H1 (cell line): ENCODE measurements at regions not wholly inside any gene's neighbourhood (a gene's known extent, or its start where the extent isn't known, plus 50 kb on each side); places are given as distances from the start of the nearest gene placed in this dataset.

ENCODE experiments used
- CTCF ChIA-PET: fragments of 300-600 bp; sonication (Branson Sonifier 250); formaldehyde crosslinking; loops from one replicate; lab custom pipeline; 2021; ENCODE audit not compliant: partially characterized antibody; lab: Charles Lee
- POLR2A ChIA-PET: fragments of 300-600 bp; sonication (Branson Sonifier 250); formaldehyde crosslinking; loops from one replicate; lab custom pipeline; 2021; ENCODE audit warnings: inconsistent platforms; ENCODE audit not compliant: partially characterized antibody; lab: Charles Lee
- DNase-seq, 2 experiments: peaks; one replicate each; pipeline versions ENCODE4 v3.0.0 to v3.0.0-alpha.2; 2010 to 2022; ENCODE audit warnings: low spot score in 2 of 2, low read depth in 1 of 2, mixed read lengths in 1 of 2
- FAIRE-seq: peaks from 2 replicates; lab custom pipeline; 2011; peaks lifted over from hg19 to GRCh38; lab: Jason Lieb, UNC
- H2AFZ ChIP-seq: 2 replicates; pipeline ENCODE4 v1.8.1; 2012; ENCODE audit warnings: low read length, inconsistent platforms
- H2AK5ac ChIP-seq: 2 replicates; pipeline ENCODE4 v1.6.1; 2013; ENCODE audit warnings: low read depth, low read length
- H2BK120ac ChIP-seq: replicated peaks from 2 replicates; pipeline ENCODE3; 2013; ENCODE audit warnings: low read depth, low read length, inconsistent platforms
- H2BK12ac ChIP-seq: 2 replicates; pipeline ENCODE4 v1.6.1; 2013; ENCODE audit warnings: low read depth, low read length
- H2BK15ac ChIP-seq: 2 replicates; pipeline ENCODE4 v1.6.1; 2013; ENCODE audit warnings: low read length
- H2BK20ac ChIP-seq: 2 replicates; pipeline ENCODE4 v1.6.1; 2013; ENCODE audit warnings: low read length
- H2BK5ac ChIP-seq: 2 replicates; pipeline ENCODE4 v1.6.1; 2013; ENCODE audit warnings: low read depth, low read length
- H3K14ac ChIP-seq: 2 replicates; pipeline ENCODE4 v1.6.1; 2013; ENCODE audit warnings: inconsistent platforms; ENCODE audit not compliant: insufficient read length
- H3K18ac ChIP-seq: 2 replicates; pipeline ENCODE4 v1.6.1; 2013; ENCODE audit warnings: low read length; ENCODE audit errors: extremely low read depth
- H3K23ac ChIP-seq: 2 replicates; pipeline ENCODE4 v1.6.1; 2013; ENCODE audit warnings: inconsistent platforms; ENCODE audit not compliant: insufficient read length
- H3K23me2 ChIP-seq: 2 replicates; pipeline ENCODE4 v1.6.1; 2013; ENCODE audit warnings: low read depth, low read length
- H3K27ac ChIP-seq: 2 replicates; pipeline ENCODE4 v1.6.1; 2011; ENCODE audit warnings: low read depth, low read length, inconsistent platforms
- H3K27me3 ChIP-seq, 4 experiments: replicated peaks in 1 of 4; 1 replicate in 1 of 4; 2 replicates in 3 of 4; pipeline versions ENCODE4 v1.6.1 to v1.8.1; 2011 to 2013; ENCODE audit warnings: low read length in 3 of 4, mild to moderate bottlenecking in 3 of 4, inconsistent platforms in 2 of 4, mixed read lengths in 2 of 4, moderate library complexity in 1 of 4; ENCODE audit not compliant: control insufficient read depth in 3 of 4, insufficient read depth in 3 of 4; ENCODE audit errors: extremely low read depth in 1 of 4
- H3K36me3 ChIP-seq, 4 experiments: 2 replicates each; pipeline versions ENCODE4 v1.6.1 to v1.8.1; 2011 to 2013; ENCODE audit warnings: mild to moderate bottlenecking in 4 of 4, low read length in 3 of 4, moderate library complexity in 2 of 4, control low read depth in 1 of 4, inconsistent platforms in 1 of 4; ENCODE audit not compliant: insufficient read depth in 4 of 4, control insufficient read depth in 2 of 4
- H3K4ac ChIP-seq: replicated peaks from 2 replicates; pipeline ENCODE3; 2013; ENCODE audit warnings: low read length, low read depth, mixed read lengths, inconsistent platforms; ENCODE audit not compliant: insufficient read length
- H3K4me1 ChIP-seq, 4 experiments: replicated peaks in 1 of 4; 1 replicate in 1 of 4; 2 replicates in 3 of 4; pipeline versions ENCODE4 v1.6.1 to v1.8.1; 2011 to 2013; ENCODE audit warnings: low read length in 3 of 4, inconsistent platforms in 2 of 4, mixed read lengths in 1 of 4; ENCODE audit not compliant: insufficient read depth in 4 of 4, control insufficient read depth in 3 of 4
- H3K4me2 ChIP-seq, 2 experiments: 2 replicates each; pipeline versions ENCODE4 v1.6.1 to v1.8.1; 2011 to 2013; ENCODE audit warnings: low read depth in 2 of 2, low read length in 2 of 2, control low read depth in 1 of 2, inconsistent platforms in 1 of 2, mild to moderate bottlenecking in 1 of 2; ENCODE audit not compliant: insufficient read depth in 1 of 2
- H3K4me3 ChIP-seq, 4 experiments: fragments of 200-600, 300-600 bp in 1 of 4; sonication (generic), shearing (Covaris generic), sonication (Bioruptor Twin) in 1 of 4; 2 replicates each; pipeline versions ENCODE4 v1.5.1 to v1.8.1; 2011 to 2016; ENCODE audit warnings: low read length in 4 of 4, low read depth in 3 of 4, control low read depth in 2 of 4, inconsistent platforms in 2 of 4, mild to moderate bottlenecking in 2 of 4, mixed read lengths in 1 of 4, moderate library complexity in 1 of 4; ENCODE audit not compliant: insufficient read depth in 2 of 4; ENCODE audit errors: extremely low read depth in 1 of 4
- H3K56ac ChIP-seq: replicated peaks from 2 replicates; pipeline ENCODE3; 2013; ENCODE audit warnings: low read depth, mild to moderate bottlenecking, mixed read lengths, low read length, inconsistent platforms; ENCODE audit not compliant: insufficient read length
- H3K79me1 ChIP-seq: 2 replicates; pipeline ENCODE4 v1.6.1; 2013; ENCODE audit warnings: low read depth, low read length, control low read depth
- H3K79me2 ChIP-seq, 2 experiments: 2 replicates each; pipeline versions ENCODE4 v1.6.1 to v1.8.1; 2012 to 2013; ENCODE audit warnings: low read length in 2 of 2, mild to moderate bottlenecking in 2 of 2, inconsistent platforms in 1 of 2; ENCODE audit not compliant: insufficient read depth in 2 of 2, control insufficient read depth in 1 of 2
- H3K9ac ChIP-seq, 4 experiments: replicated peaks in 1 of 4; 1 replicate in 1 of 4; 2 replicates in 3 of 4; pipeline versions ENCODE4 v1.6.1 to v1.8.1; 2011 to 2013; ENCODE audit warnings: low read depth in 3 of 4, low read length in 3 of 4, control low read depth in 2 of 4, mild to moderate bottlenecking in 2 of 4, moderate library complexity in 2 of 4, inconsistent platforms in 1 of 4; ENCODE audit errors: extremely low read depth in 1 of 4
- H3K9me3 ChIP-seq, 2 experiments: 2 replicates each; pipeline versions ENCODE4 v1.6.1 to v1.8.1; 2012 to 2013; ENCODE audit warnings: mild to moderate bottlenecking in 2 of 2, moderate library complexity in 2 of 2, control low read depth in 1 of 2, inconsistent platforms in 1 of 2, low read depth in 1 of 2, low read length in 1 of 2, mixed read lengths in 1 of 2; ENCODE audit not compliant: insufficient read depth in 2 of 2
- H4K20me1 ChIP-seq, 2 experiments: replicated peaks in 1 of 2; 2 replicates each; pipeline versions ENCODE3 to v1.8.1; 2011 to 2013; ENCODE audit warnings: inconsistent platforms in 2 of 2, low read length in 2 of 2, mild to moderate bottlenecking in 1 of 2; ENCODE audit not compliant: insufficient read depth in 2 of 2, control insufficient read depth in 1 of 2
- H4K5ac ChIP-seq: 2 replicates; pipeline ENCODE4 v1.6.1; 2013; ENCODE audit warnings: low read length, low read depth, mixed read lengths, inconsistent platforms; ENCODE audit not compliant: insufficient read length
- H4K8ac ChIP-seq: 2 replicates; pipeline ENCODE4 v1.8.0; 2013; ENCODE audit warnings: mild to moderate bottlenecking, moderate library complexity, low read length, inconsistent platforms; ENCODE audit not compliant: insufficient read depth; ENCODE audit errors: extremely low read depth
- H4K91ac ChIP-seq: replicated peaks from 2 replicates; pipeline ENCODE3; 2013; ENCODE audit warnings: low read length, mixed read lengths, inconsistent platforms; ENCODE audit not compliant: insufficient read length
- ATF2 ChIP-seq: IDR thresholded peaks from 2 replicates; pipeline ENCODE4 v1.6.1; 2012; ENCODE audit warnings: low read length, inconsistent platforms
- ATF3 ChIP-seq: IDR thresholded peaks from 2 replicates; pipeline ENCODE4 v1.6.1; 2011; ENCODE audit warnings: low read depth, mild to moderate bottlenecking, low read length; ENCODE audit not compliant: insufficient read depth
- CTCF ChIP-seq, 3 experiments: IDR thresholded peaks; 1 replicate in 2 of 3; 2 replicates in 1 of 3; pipeline versions ENCODE4 v1.5.1 to v1.6.1; 2011; ENCODE audit warnings: low read length in 3 of 3, mild to moderate bottlenecking in 3 of 3, inconsistent platforms in 2 of 3, low read depth in 1 of 3, moderate library complexity in 1 of 3; ENCODE audit not compliant: insufficient read depth in 1 of 3; ENCODE audit errors: control extremely low read depth in 1 of 3
- JUN ChIP-seq: IDR thresholded peaks from 2 replicates; pipeline ENCODE4 v1.6.1; 2011; ENCODE audit warnings: low read depth, mild to moderate bottlenecking, improper control_type of control experiment, low read length
- KDM1A ChIP-seq: fragments of 200-600, 300-600 bp; sonication (generic); IDR thresholded peaks from 2 replicates; pipeline ENCODE4 v1.7.1; 2016; ENCODE audit warnings: mild to moderate bottlenecking, low read length, borderline replicate concordance
- POLR2AphosphoS5 ChIP-seq: IDR thresholded peaks from 2 replicates; pipeline ENCODE4 v1.6.1; 2011; ENCODE audit warnings: low read depth, low read length
- RAD21 ChIP-seq, 2 experiments: IDR thresholded peaks in 1 of 2; conservative IDR thresholded peaks in 1 of 2; 2 replicates each; pipeline ENCODE4 v1.6.1; 2011; ENCODE audit warnings: low read depth in 2 of 2, low read length in 2 of 2, improper control_type of control experiment in 1 of 2, inconsistent platforms in 1 of 2, mild to moderate bottlenecking in 1 of 2, moderate library complexity in 1 of 2
- SP2 ChIP-seq: IDR thresholded peaks from 2 replicates; pipeline ENCODE4 v1.6.1; 2012; ENCODE audit warnings: mild to moderate bottlenecking, low read length, inconsistent platforms
- TAF1 ChIP-seq: IDR thresholded peaks from 2 replicates; pipeline ENCODE4 v1.6.1; 2011; ENCODE audit warnings: mild to moderate bottlenecking, low read depth, low read length
- WGBS, 2 experiments: shearing (Covaris generic) in 1 of 2; methylation state at CpG; one replicate each; pipeline versions ENCODE4 v1.1.6 to v1.1.7; 2013 to 2015; ENCODE audit warnings: low lambda C conversion rate in 2 of 2, mixed read lengths in 2 of 2, inconsistent platforms in 1 of 2, low coverage in 1 of 2, missing lambda C conversion rate in 1 of 2; ENCODE audit not compliant: insufficient replicate concordance in 2 of 2, insufficient coverage in 1 of 2, insufficient read length in 1 of 2; ENCODE audit errors: extremely low coverage in 1 of 2, missing lambda C conversion rate in 1 of 2; 5-methylcytosine and 5-hydroxymethylcytosine counted together

DNA sequence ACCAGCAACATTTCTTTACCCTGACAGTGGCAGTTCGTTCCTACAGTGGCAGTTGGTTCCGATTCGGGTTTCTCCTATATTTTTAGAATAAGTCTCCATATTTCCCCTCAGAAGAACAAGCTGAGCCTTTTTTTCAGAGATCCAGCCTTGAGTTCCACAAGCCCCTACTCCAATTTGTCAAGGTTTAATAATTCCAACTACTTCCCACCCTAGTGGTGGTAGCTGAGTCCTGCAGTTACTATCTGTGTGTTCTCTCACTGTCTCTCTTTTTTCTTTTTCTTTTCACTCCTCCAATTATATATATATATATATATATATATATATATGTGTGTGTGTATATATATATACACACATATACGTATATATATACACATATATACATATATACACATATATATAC, 1347.3 kb downstream of the PCDH9 start:
- Histone ChIP-seq H3K14ac (no peak overlapping the region), H4K20me1 (no peaks in the 10 kb centered on the region), H3K18ac (no peak overlapping the region), H3K4me2 (no peak overlapping the region), H2AFZ (peak overlapping the region; percentile 23; the same call in 1 of the 2 replicates), H2BK120ac (no peak overlapping the region), H3K27ac (no peak overlapping the region), H3K4me3 (no peak overlapping the region), H4K5ac (no peak overlapping the region), H3K4me1 (no peaks in the 10 kb centered on the region), H3K79me1 (no peaks in the 10 kb centered on the region), H2BK20ac (no peak overlapping the region), H3K23me2 (no peaks in the 10 kb centered on the region), H2BK15ac (no peak overlapping the region)
- FAIRE-seq (no peak), DNase-seq (no peak)
- CTCF ChIA-PET = interaction anchor here (0.6 to 2.9 kb wide), 30 partner anchors 8 to 1390 kb away, joined by 3 to 18 read pairs (median 4); no protein-coding TSS in a partner anchor
- TF ChIP-seq ATF2 (no peak), CTCF (IDR thresholded peaks at IDR 0.05; ENCODE audit: control extremely low read depth in 1 of 3, insufficient read depth in 1 of 3, low read depth in 1 of 3, low read length in 3 of 3) (peak in 2 of 3 experiments; percentile 21 to 25; a peak in 2 of 4 replicates), POLR2AphosphoS5 (no peak), JUN (no peak), KDM1A (no peak), ATF3 (no peak), TAF1 (no peak), SP2 (no peak), RAD21 (IDR thresholded peaks at IDR 0.05 in 1 of 2, conservative IDR thresholded peaks at IDR 0.05 in 1 of 2; ENCODE audit: low read depth in 2 of 2, low read length in 2 of 2) (peak; percentile 24 to 27; a peak in 2 of 4 replicates)
- TF ChIP-seq, all 59 proteins: peak for 2
- no peak overlapping the region for H4K91ac ChIP-seq
- no peaks in the 10 kb centered on the region for H3K9me3 ChIP-seq
- 70% methylated on average over 4 of the region's 4 CpGs; no CpG with 5 or more reads in 1 of the 2 experiments for WGBS, 2 experiments
- no peak overlapping the region for H3K23ac ChIP-seq
- POLR2A ChIA-PET = no interaction called here
- H3K79me2 ChIP-seq = no peaks in the 10 kb centered on the region
- no peak overlapping the region for H4K8ac ChIP-seq
- no peak overlapping the region for H3K56ac ChIP-seq
- H3K4ac ChIP-seq = no peak overlapping the region
- no peaks in the 10 kb centered on the region for H3K36me3 ChIP-seq
- H2BK12ac ChIP-seq = no peak overlapping the region
- H2BK5ac ChIP-seq = no peak overlapping the region
- H3K27me3 ChIP-seq = no peaks in the 10 kb centered on the region
- H2AK5ac ChIP-seq = no peak overlapping the region
- H3K9ac ChIP-seq = no peak overlapping the region
